NCI-H1694 treated with DMSO at 0.1 percent for 48 hours (cell line): ENCODE measurements at regions not wholly inside any gene's neighbourhood (a gene's known extent, or its start where the extent isn't known, plus 50 kb on each side); places are given as distances from the start of the nearest gene placed in this dataset.
"Not testable (repeated sequence)": the region's sequence is repeated elsewhere in the genome, so short reads cannot be mapped to it uniquely, and the experiment has no call there.

ENCODE experiments used
- DNase-seq: peaks from one replicate; lab custom pipeline; 2025; lab: John Stamatoyannopoulos, UW

- DNase-seq, result not testable (repeated sequence)
Measured at GRCh38 chr4:179683661-179684060, 2241.4 kb upstream of the AGA start.

- no peak for DNase-seq
Measured at GRCh38 chr4:179692222-179692621, 2250.0 kb upstream of the AGA start.

GRCh38 chr4:179695175-179695574, 2252.9 kb upstream of the AGA start:
- DNase-seq, result no peak

- no peak for DNase-seq
Measured at GRCh38 chr4:179698321-179698720, 2256.1 kb upstream of the AGA start.

- DNase-seq, result no peak
Measured at GRCh38 chr4:179709961-179710624, 2267.9 kb upstream of the AGA start.

- no peak for DNase-seq
Measured at GRCh38 chr4:179719766-179720450, 2277.7 kb upstream of the AGA start.

GRCh38 chr4:179726491-179726890, 2284.3 kb upstream of the AGA start:
- not testable (repeated sequence) for DNase-seq

- no peak for DNase-seq
Measured at GRCh38 chr4:179728305-179728704, 2286.1 kb upstream of the AGA start.

- not testable (repeated sequence) for DNase-seq
Measured at GRCh38 chr4:179736820-179737219, 2294.6 kb upstream of the AGA start.

GRCh38 chr4:179738822-179739221, 2296.6 kb upstream of the AGA start:
- DNase-seq, result no peak

GRCh38 chr4:179747218-179747910, 2305.1 kb upstream of the AGA start:
- DNase-seq, result no peak

GRCh38 chr4:179748837-179749236, 2306.6 kb upstream of the AGA start:
- no peak for DNase-seq

- DNase-seq, result no peak
Measured at GRCh38 chr4:179750374-179750773, 2308.1 kb upstream of the AGA start.

- no peak for DNase-seq
Measured at GRCh38 chr4:179751669-179752068, 2309.4 kb upstream of the AGA start.

- no peak for DNase-seq
Measured at GRCh38 chr4:179755322-179755721, 2313.1 kb upstream of the AGA start.

- DNase-seq, result no peak
Measured at GRCh38 chr4:179757641-179758040, 2315.4 kb upstream of the AGA start.

GRCh38 chr4:179762840-179763239, 2320.6 kb upstream of the AGA start:
- DNase-seq, result no peak

- DNase-seq, result no peak
Measured at GRCh38 chr4:179766938-179767337, 2324.7 kb upstream of the AGA start.

- DNase-seq, result no peak
Measured at GRCh38 chr4:179768996-179769395, 2326.8 kb upstream of the AGA start.

GRCh38 chr4:179797738-179798137, 2355.5 kb upstream of the AGA start:
- DNase-seq, result no peak

- no peak for DNase-seq
Measured at GRCh38 chr4:179803857-179804256, 2361.6 kb upstream of the AGA start.

- DNase-seq, result no peak
Measured at GRCh38 chr4:179804440-179804839, 2362.2 kb upstream of the AGA start.

GRCh38 chr4:179817317-179817716, 2375.1 kb upstream of the AGA start:
- DNase-seq, result no peak
